ENCODE measurements at regions not wholly inside any gene's neighbourhood (a gene's known extent, or its start where the extent isn't known, plus 50 kb on each side); places are given as distances from the start of the nearest gene placed in this dataset.

DNA sequence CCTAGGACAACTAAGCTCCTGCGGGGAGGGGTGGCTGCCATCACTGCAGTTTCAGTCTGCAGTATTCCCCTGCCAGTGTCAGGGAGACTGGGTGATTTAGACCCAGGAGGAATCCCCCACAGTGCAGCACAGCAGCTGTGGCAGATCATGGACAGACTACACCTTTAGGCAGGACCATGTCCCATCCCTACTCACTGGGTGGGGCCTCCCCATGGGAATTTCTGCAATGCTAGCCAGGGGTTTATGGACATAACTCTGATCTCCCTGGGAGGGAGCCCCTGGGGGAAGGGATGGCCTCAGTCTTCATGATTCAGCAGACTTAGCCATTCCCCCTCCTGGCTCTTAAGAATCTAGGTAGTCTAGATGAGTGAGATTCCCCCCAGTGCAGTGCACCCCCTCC, 130.1 kb upstream of the STAC start:
- TF ChIP-seq, protein P1, sequence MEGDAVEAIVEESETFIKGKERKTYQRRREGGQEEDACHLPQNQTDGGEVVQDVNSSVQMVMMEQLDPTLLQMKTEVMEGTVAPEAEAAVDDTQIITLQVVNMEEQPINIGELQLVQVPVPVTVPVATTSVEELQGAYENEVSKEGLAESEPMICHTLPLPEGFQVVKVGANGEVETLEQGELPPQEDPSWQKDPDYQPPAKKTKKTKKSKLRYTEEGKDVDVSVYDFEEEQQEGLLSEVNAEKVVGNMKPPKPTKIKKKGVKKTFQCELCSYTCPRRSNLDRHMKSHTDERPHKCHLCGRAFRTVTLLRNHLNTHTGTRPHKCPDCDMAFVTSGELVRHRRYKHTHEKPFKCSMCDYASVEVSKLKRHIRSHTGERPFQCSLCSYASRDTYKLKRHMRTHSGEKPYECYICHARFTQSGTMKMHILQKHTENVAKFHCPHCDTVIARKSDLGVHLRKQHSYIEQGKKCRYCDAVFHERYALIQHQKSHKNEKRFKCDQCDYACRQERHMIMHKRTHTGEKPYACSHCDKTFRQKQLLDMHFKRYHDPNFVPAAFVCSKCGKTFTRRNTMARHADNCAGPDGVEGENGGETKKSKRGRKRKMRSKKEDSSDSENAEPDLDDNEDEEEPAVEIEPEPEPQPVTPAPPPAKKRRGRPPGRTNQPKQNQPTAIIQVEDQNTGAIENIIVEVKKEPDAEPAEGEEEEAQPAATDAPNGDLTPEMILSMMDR (IDR thresholded peaks at IDR 0.05): no peak
- TF ChIP-seq POLR2AphosphoS5 (IDR thresholded peaks at IDR 0.05): no peak

All from esophagus muscularis mucosa (tissue), 3 donors.